Endodermal cell (in vitro differentiated cells): ENCODE measurements at regions not wholly inside any gene's neighbourhood (a gene's known extent, or its start where the extent isn't known, plus 50 kb on each side); places are given as distances from the start of the nearest gene placed in this dataset.

Experiments
- DNase-seq: peaks from one replicate; pipeline ENCODE4 v3.0.0-alpha.2; 2017
- H3K27ac ChIP-seq: 2 replicates; pipeline ENCODE4 v1.5.1; 2013; ENCODE audit warnings: mild to moderate bottlenecking, low read depth, low read length, moderate library complexity
- H3K27me3 ChIP-seq: 2 replicates; pipeline ENCODE4 v1.6.1; 2013; ENCODE audit warnings: mild to moderate bottlenecking, low read length, moderate library complexity; ENCODE audit not compliant: insufficient read depth, control insufficient read depth, poor library complexity, severe bottlenecking
- H3K36me3 ChIP-seq: 2 replicates; pipeline ENCODE4 v1.7.0; 2013; ENCODE audit warnings: mild to moderate bottlenecking, low read length, moderate library complexity; ENCODE audit not compliant: control insufficient read depth, insufficient read depth
- H3K4me1 ChIP-seq: one replicate; pipeline ENCODE4 v1.7.0; 2013; ENCODE audit warnings: low read length; ENCODE audit not compliant: control insufficient read depth, insufficient read depth
- H3K4me3 ChIP-seq: 2 replicates; pipeline ENCODE4 v1.5.1; 2013; ENCODE audit warnings: mild to moderate bottlenecking, low read length, moderate library complexity
- H3K9ac ChIP-seq: 2 replicates; pipeline ENCODE4 v1.6.1; 2013; ENCODE audit warnings: mild to moderate bottlenecking, low read length, moderate library complexity; ENCODE audit not compliant: poor library complexity, severe bottlenecking; ENCODE audit errors: extremely low read depth
- H3K9me3 ChIP-seq: 2 replicates; pipeline ENCODE4 v1.6.1; 2013; ENCODE audit warnings: mild to moderate bottlenecking, low read length, moderate library complexity; ENCODE audit not compliant: control insufficient read depth
- H3K27ac Mint-ChIP-seq: 2 replicates; pipeline ENCODE4 v1.8.0; 2020; ENCODE audit warnings: mixed read lengths
- H3K27me3 Mint-ChIP-seq: 2 replicates; pipeline ENCODE4 v1.8.0; 2021; ENCODE audit warnings: mild to moderate bottlenecking, mixed read lengths; ENCODE audit not compliant: insufficient read depth
- H3K36me3 Mint-ChIP-seq: 2 replicates; pipeline ENCODE4 v1.8.0; 2020; ENCODE audit warnings: low read depth, mixed read lengths
- H3K4me1 Mint-ChIP-seq: 2 replicates; pipeline ENCODE4 v1.8.0; 2020; ENCODE audit warnings: mixed read lengths
- H3K4me3 Mint-ChIP-seq: 2 replicates; pipeline ENCODE4 v1.8.0; 2020; ENCODE audit warnings: mild to moderate bottlenecking, moderate library complexity, mixed read lengths
- H3K9me3 Mint-ChIP-seq: 2 replicates; pipeline ENCODE4 v1.8.0; 2020; ENCODE audit warnings: mild to moderate bottlenecking, mixed read lengths
- CTCF ChIP-seq: fragments of 200-600 bp; sonication (generic); conservative IDR thresholded peaks from 2 replicates; pipeline ENCODE4 v1.5.0; 2021; ENCODE audit warnings: antibody characterized with exemption, mild to moderate bottlenecking
- WGBS, 2 experiments: methylation state at CpG; one replicate each; pipeline versions ENCODE4 v1.1.5 to v1.1.7; 2013; ENCODE audit warnings: missing lambda C conversion rate in 2 of 2, mixed read lengths in 1 of 2; ENCODE audit not compliant: insufficient coverage in 1 of 2, insufficient read length in 1 of 2; 5-methylcytosine and 5-hydroxymethylcytosine counted together

GRCh38 chr14:46464341-46464740 is 187.2 kb downstream of the RPL10L start:
- no peaks in the 10 kb centered on the region for H3K27me3 Mint-ChIP-seq
- H3K9me3 Mint-ChIP-seq = peaks cover 7% of the 10 kb centered on the region
- Histone ChIP-seq H3K27ac (no peak overlapping the region), H3K4me3 (no peak overlapping the region), H3K9me3 (peaks cover 8% of the 10 kb centered on the region), H3K36me3 (no peaks in the 10 kb centered on the region), H3K4me1 (no peaks in the 10 kb centered on the region), H3K9ac (no peak overlapping the region), H3K27me3 (no peaks in the 10 kb centered on the region)
- no peaks in the 10 kb centered on the region for H3K4me1 Mint-ChIP-seq
- no peak for TF ChIP-seq CTCF
- H3K27ac Mint-ChIP-seq = no peak overlapping the region
- H3K36me3 Mint-ChIP-seq = no peaks in the 10 kb centered on the region
- DNase-seq = no peak
- WGBS, 2 experiments = 71 to 74% methylated on average over 1 of the region's 1 CpG
- no peak overlapping the region for H3K4me3 Mint-ChIP-seq

- Histone ChIP-seq H3K27me3 (no peaks in the 10 kb centered on the region), H3K27ac (no peak overlapping the region), H3K4me3 (no peak overlapping the region), H3K9ac (no peak overlapping the region), H3K36me3 (no peaks in the 10 kb centered on the region), H3K4me1 (peaks cover 4% of the 10 kb centered on the region), H3K9me3 (no peaks in the 10 kb centered on the region)
- Mint-ChIP-seq H3K27me3 (no peaks in the 10 kb centered on the region), H3K9me3 (no peaks in the 10 kb centered on the region), H3K36me3 (no peaks in the 10 kb centered on the region), H3K4me3 (no peak overlapping the region), H3K4me1 (peaks cover 10% of the 10 kb centered on the region), H3K27ac (no peak overlapping the region)
- 100% methylated on average over 1 to 2 of the region's 3 CpGs for WGBS, 2 experiments
- no peak for TF ChIP-seq CTCF
- no peak for DNase-seq
Observed at GRCh38 chr14:46451800-46452199, 199.8 kb downstream of the RPL10L start.

GRCh38 chr14:46444666-46445065 is 206.9 kb downstream of the RPL10L start:
- Mint-ChIP-seq H3K27me3 (no peaks in the 10 kb centered on the region), H3K4me1 (peaks cover 35% of the 10 kb centered on the region), H3K9me3 (peaks cover 21% of the 10 kb centered on the region), H3K36me3 (peaks cover 3% of the 10 kb centered on the region), H3K27ac (peak overlapping the region; percentile 44), H3K4me3 (no peak overlapping the region)
- no peak overlapping the region for H3K4me3 ChIP-seq
- no peak for DNase-seq
- peaks cover 6% of the 10 kb centered on the region for H3K9me3 ChIP-seq
- H3K27ac ChIP-seq = no peak overlapping the region
- TF ChIP-seq CTCF = no peak
- no peaks in the 10 kb centered on the region for H3K27me3 ChIP-seq
- peaks cover 24% of the 10 kb centered on the region for H3K4me1 ChIP-seq
- H3K36me3 ChIP-seq = no peaks in the 10 kb centered on the region
- no peak overlapping the region for H3K9ac ChIP-seq
- 90 to 100% methylated on average over 1 to 5 of the region's 5 CpGs for WGBS, 2 experiments
